Fibroblast of lung (primary cell): ENCODE measurements at regions not wholly inside any gene's neighbourhood (a gene's known extent, or its start where the extent isn't known, plus 50 kb on each side); places are given as distances from the start of the nearest gene placed in this dataset.

ENCODE experiments used
- DNase-seq, 2 donors: peaks; one replicate each; pipeline versions ENCODE4 v3.0.0 to v3.0.0-alpha.2; 2010; ENCODE audit warnings: low read depth in 2 of 2
- H2AFZ ChIP-seq: 2 replicates; pipeline ENCODE4 v1.5.1; 2012; ENCODE audit warnings: low read length, control low read depth, inconsistent platforms
- H3K27ac ChIP-seq: 2 replicates; pipeline ENCODE4 v1.5.1; 2011; ENCODE audit warnings: low read length, control low read depth; ENCODE audit not compliant: insufficient read depth
- H3K27me3 ChIP-seq: 2 replicates; pipeline ENCODE4 v1.5.1; 2011; ENCODE audit warnings: mild to moderate bottlenecking, low read length; ENCODE audit not compliant: control insufficient read depth, insufficient read depth
- H3K36me3 ChIP-seq: 2 replicates; pipeline ENCODE4 v1.5.1; 2011; ENCODE audit warnings: low read length; ENCODE audit not compliant: control insufficient read depth, insufficient read depth
- H3K4me1 ChIP-seq: 2 replicates; pipeline ENCODE4 v1.5.1; 2011; ENCODE audit warnings: low read length; ENCODE audit not compliant: control insufficient read depth, insufficient read depth; ENCODE audit errors: extremely low read depth
- H3K4me2 ChIP-seq: 2 replicates; pipeline ENCODE4 v1.5.1; 2011; ENCODE audit warnings: low read length, control low read depth; ENCODE audit not compliant: insufficient read depth; ENCODE audit errors: extremely low read depth
- H3K4me3 ChIP-seq, 4 experiments: fragments of 200-600 bp in 1 of 4; sonication (generic) in 1 of 4; replicated peaks in 1 of 4; 2 replicates each; pipeline ENCODE4 v1.5.1; 2011 to 2016; ENCODE audit warnings: low read length in 4 of 4, low read depth in 3 of 4, mild to moderate bottlenecking in 3 of 4, control low read depth in 2 of 4, inconsistent platforms in 1 of 4, mixed read lengths in 1 of 4; ENCODE audit not compliant: insufficient read depth in 1 of 4; ENCODE audit errors: control extremely low read depth in 1 of 4
- H3K79me2 ChIP-seq: 2 replicates; pipeline ENCODE4 v1.5.1; 2012; ENCODE audit warnings: mild to moderate bottlenecking, low read length, inconsistent platforms; ENCODE audit not compliant: control insufficient read depth, insufficient read depth
- H3K9ac ChIP-seq: 2 replicates; pipeline ENCODE4 v1.5.1; 2011; ENCODE audit warnings: mild to moderate bottlenecking, low read length, control low read depth; ENCODE audit not compliant: insufficient read depth
- H3K9me3 ChIP-seq: 2 replicates; pipeline ENCODE4 v1.5.1; 2012; ENCODE audit warnings: low read depth, low read length; ENCODE audit not compliant: control insufficient read depth, insufficient read depth
- H4K20me1 ChIP-seq: 2 replicates; pipeline ENCODE4 v1.5.1; 2011; ENCODE audit warnings: low read length; ENCODE audit not compliant: control insufficient read depth, insufficient read depth; ENCODE audit errors: extremely low read depth
- CTCF ChIP-seq, 2 donors: IDR thresholded peaks in 1 of 2; conservative IDR thresholded peaks in 1 of 2; 1 replicate in 1 of 2; 2 replicates in 1 of 2; pipeline ENCODE4 v1.5.1; 2011 to 2012; ENCODE audit warnings: low read length in 2 of 2, control low read depth in 1 of 2, inconsistent platforms in 1 of 2, low read depth in 1 of 2, mild to moderate bottlenecking in 1 of 2
- EZH2 ChIP-seq: IDR thresholded peaks from 2 replicates; pipeline ENCODE4 v1.5.1; 2012; ENCODE audit warnings: low read length, control low read depth, mild to moderate bottlenecking; ENCODE audit errors: missing control alignments

- no peak overlapping the region for H2AFZ ChIP-seq
- H3K4me2 ChIP-seq, result no peak overlapping the region
- H3K4me3 ChIP-seq, result no peak overlapping the region
- no peaks in the 10 kb centered on the region for H4K20me1 ChIP-seq
- H3K4me1 ChIP-seq, result no peaks in the 10 kb centered on the region
- H3K9me3 ChIP-seq, result no peaks in the 10 kb centered on the region
- no peak for TF ChIP-seq EZH2
- no peak for TF ChIP-seq CTCF (conservative IDR thresholded peaks at IDR 0.05 in 1 of 2, IDR thresholded peaks at IDR 0.05 in 1 of 2; ENCODE audit: low read depth in 1 of 2, low read length in 2 of 2)
- H3K36me3 ChIP-seq, result no peaks in the 10 kb centered on the region
- H3K27me3 ChIP-seq, result no peaks in the 10 kb centered on the region
- DNase-seq, result no peak
- no peak overlapping the region for H3K9ac ChIP-seq
- H3K79me2 ChIP-seq, result no peaks in the 10 kb centered on the region
- H3K27ac ChIP-seq, result no peak overlapping the region
Measured at GRCh38 chr3:3696345-3696744, 102.9 kb upstream of the LRRN1 start.

GRCh38 chr3:3693593-3693992 is 105.6 kb upstream of the LRRN1 start:
- Histone ChIP-seq H3K79me2 (no peaks in the 10 kb centered on the region), H3K36me3 (no peaks in the 10 kb centered on the region), H3K4me2 (no peak overlapping the region), H3K27ac (no peak overlapping the region), H3K4me1 (no peaks in the 10 kb centered on the region), H3K27me3 (no peaks in the 10 kb centered on the region), H2AFZ (no peak overlapping the region), H4K20me1 (no peaks in the 10 kb centered on the region), H3K9ac (no peak overlapping the region), H3K4me3 (no peak overlapping the region), H3K9me3 (no peaks in the 10 kb centered on the region)
- no peak for DNase-seq
- TF ChIP-seq CTCF (conservative IDR thresholded peaks at IDR 0.05 in 1 of 2, IDR thresholded peaks at IDR 0.05 in 1 of 2; ENCODE audit: low read depth in 1 of 2, low read length in 2 of 2) (no peak), EZH2 (no peak)

GRCh38 chr3:3689601-3690375 is 109.4 kb upstream of the LRRN1 start:
- Histone ChIP-seq H2AFZ (no peak overlapping the region), H3K4me2 (no peak overlapping the region), H4K20me1 (no peaks in the 10 kb centered on the region), H3K9ac (no peak overlapping the region), H3K36me3 (no peaks in the 10 kb centered on the region), H3K4me3 (no peak overlapping the region), H3K79me2 (no peaks in the 10 kb centered on the region), H3K27ac (no peak overlapping the region), H3K27me3 (no peaks in the 10 kb centered on the region), H3K4me1 (no peaks in the 10 kb centered on the region), H3K9me3 (no peaks in the 10 kb centered on the region)
- TF ChIP-seq CTCF (conservative IDR thresholded peaks at IDR 0.05 in 1 of 2, IDR thresholded peaks at IDR 0.05 in 1 of 2; ENCODE audit: low read depth in 1 of 2, low read length in 2 of 2), result no peak
- no peak for TF ChIP-seq EZH2
- no peak for DNase-seq
